Mucosa of descending colon (tissue), 3 donors: ENCODE measurements at regions not wholly inside any gene's neighbourhood (a gene's known extent, or its start where the extent isn't known, plus 50 kb on each side); places are given as distances from the start of the nearest gene placed in this dataset.

Experiments
- ATAC-seq: fragments of 200-7000 bp; cut with Tn5 transposase; one replicate; pipeline ENCODE4 v1.9.1; 2020; ENCODE audit warnings: mild to moderate bottlenecking, moderate library complexity
- DNase-seq, 3 donors: peaks; one replicate each; pipeline ENCODE4 v3.0.0-alpha.2; 2020
- H3K36me3 ChIP-seq: fragments of 200-600 bp; one replicate; pipeline ENCODE4 v1.8.0; 2021; ENCODE audit warnings: low read depth, mild to moderate bottlenecking
- H3K4me1 ChIP-seq: fragments of 200-600 bp; one replicate; pipeline ENCODE4 v1.8.0; 2021; ENCODE audit warnings: low read depth, mild to moderate bottlenecking
- H3K4me3 ChIP-seq: fragments of 200-600 bp; one replicate; pipeline ENCODE4 v1.8.0; 2021; ENCODE audit warnings: mild to moderate bottlenecking
- H3K9me3 ChIP-seq: fragments of 200-600 bp; one replicate; pipeline ENCODE4 v1.8.0; 2021; ENCODE audit warnings: mild to moderate bottlenecking
- CTCF ChIP-seq: fragments of 200-600 bp; IDR thresholded peaks from one replicate; pipeline ENCODE4 v1.8.0; 2022; ENCODE audit warnings: antibody characterized with exemption, mild to moderate bottlenecking
- intact Hi-C, 2 donors: fragments of 100-400 bp; cut with DNase I in 1 of 2; cut with micrococcal nuclease in 1 of 2; formaldehyde crosslinking; loops; one replicate each; pipeline versions ENCODE4 v1.11.0 to v1.11.1; 2022; cut with DNase I, micrococcal nuclease
- donor health status: DM: no; HTN: no; CAD: no; lungs with moderate emphysema.
- donor health status: DM: no; HTN: no; CAD: no.
- donor health status: DM: no; HTN: yes; CAD: no.

GRCh38 chr18:66729442-66730239, 125.8 kb upstream of the CDH19 start:
- no peak for TF ChIP-seq CTCF
- intact Hi-C loops, result no loop called here
- no peak for ATAC-seq

GRCh38 chr18:66728951-66729350, 125.1 kb upstream of the CDH19 start:
- Histone ChIP-seq H3K4me1 (peaks cover 6% of the 10 kb centered on the region), H3K36me3 (no peaks in the 10 kb centered on the region), H3K4me3 (no peak overlapping the region), H3K9me3 (no peaks in the 10 kb centered on the region)
- no peak for ATAC-seq
- DNase-seq, result no peak
- TF ChIP-seq CTCF, result no peak
- intact Hi-C loops, result no loop called here

More at GRCh38 chr18:66729442-66730239, 125.8 kb upstream of the CDH19 start:
- Histone ChIP-seq H3K36me3 (no peaks in the 10 kb centered on the region), H3K9me3 (no peaks in the 10 kb centered on the region), H3K4me1 (peaks cover 6% of the 10 kb centered on the region), H3K4me3 (no peak overlapping the region)
- no peak for DNase-seq

GRCh38 chr18:66727991-66728390, 124.1 kb upstream of the CDH19 start:
- Histone ChIP-seq H3K36me3 (no peaks in the 10 kb centered on the region), H3K9me3 (no peaks in the 10 kb centered on the region), H3K4me1 (peaks cover 6% of the 10 kb centered on the region), H3K4me3 (no peak overlapping the region)
- TF ChIP-seq CTCF, result no peak
- intact Hi-C loops, result no loop called here
- DNase-seq (no peak), ATAC-seq (no peak)

GRCh38 chr18:66724664-66725356, 120.9 kb upstream of the CDH19 start:
- Histone ChIP-seq H3K4me3 (no peak overlapping the region), H3K36me3 (no peaks in the 10 kb centered on the region), H3K4me1 (peaks cover 6% of the 10 kb centered on the region), H3K9me3 (no peaks in the 10 kb centered on the region)
- DNase-seq (peak in 2 of 3 donors; percentile 24 to 75), ATAC-seq (peak; percentile 99)
- intact Hi-C loops, result no loop called here
- TF ChIP-seq CTCF, result no peak

GRCh38 chr18:66722671-66723070, 118.8 kb upstream of the CDH19 start:
- Histone ChIP-seq H3K4me1 (peaks cover 6% of the 10 kb centered on the region), H3K4me3 (no peak overlapping the region), H3K36me3 (no peaks in the 10 kb centered on the region), H3K9me3 (no peaks in the 10 kb centered on the region)
- DNase-seq (no peak), ATAC-seq (no peak)
- no peak for TF ChIP-seq CTCF
- intact Hi-C loops, result no loop called here
